HG03520 (cell line): ENCODE measurements at regions not wholly inside any gene's neighbourhood (a gene's known extent, or its start where the extent isn't known, plus 50 kb on each side); places are given as distances from the start of the nearest gene placed in this dataset.

Experiments
- ATAC-seq: cut with Tn5 transposase; IDR thresholded peaks from one replicate; pipeline ENCODE4 v1.9.1; 2021; ENCODE audit warnings: mild to moderate bottlenecking, moderate library complexity; ENCODE audit not compliant: unreplicated experiment

DNA sequence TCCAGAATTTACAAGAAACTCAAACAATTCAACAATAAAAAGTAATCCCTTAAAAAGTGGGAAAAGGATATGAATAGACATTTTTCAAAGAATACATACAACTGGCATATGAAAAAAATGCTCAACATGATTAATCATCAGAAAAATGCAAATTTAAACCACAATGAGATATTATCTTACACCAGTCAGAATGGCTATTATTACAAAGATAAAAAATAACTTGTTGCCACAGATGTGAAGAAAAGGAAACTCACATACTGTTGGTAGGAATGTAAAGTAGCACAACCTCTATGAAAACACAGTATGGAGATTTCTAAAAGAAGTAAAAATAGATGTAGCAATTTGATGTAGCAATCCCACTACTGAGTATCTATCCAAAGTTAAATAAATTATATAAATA lies 65.1 kb upstream of the DIAPH2 start:
- ATAC-seq, result no peak

DNA sequence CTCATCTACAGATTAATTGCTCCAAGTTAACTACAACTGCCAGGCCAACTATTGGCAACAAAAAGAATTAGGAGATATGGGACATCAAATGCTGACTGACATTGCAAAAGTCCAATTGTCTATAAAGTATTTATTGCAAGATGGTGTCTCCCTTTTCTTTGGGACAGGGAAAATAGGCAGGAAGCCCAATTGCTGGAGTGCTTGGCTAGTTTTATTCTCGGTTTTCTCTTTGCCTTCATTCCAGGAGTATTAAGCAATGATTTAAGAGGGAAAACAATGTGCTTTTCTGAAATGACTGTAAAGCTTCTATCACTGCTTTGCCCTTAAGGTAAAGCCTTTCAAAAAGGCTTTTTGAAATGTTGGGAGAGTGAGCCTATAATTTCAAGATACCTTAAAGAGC lies 62.8 kb upstream of the DIAPH2 start:
- no peak for ATAC-seq
